NT2/D1 (cell line): ENCODE measurements at regions not wholly inside any gene's neighbourhood (a gene's known extent, or its start where the extent isn't known, plus 50 kb on each side); places are given as distances from the start of the nearest gene placed in this dataset.

Experiments
- SUZ12 ChIP-seq: IDR thresholded peaks from 2 replicates; pipeline ENCODE4 v1.6.1; 2011; ENCODE audit not compliant: insufficient read length, insufficient read depth; ENCODE audit errors: extremely low read depth
- YY1 ChIP-seq: IDR thresholded peaks from 2 replicates; pipeline ENCODE4 v1.6.1; 2011; ENCODE audit not compliant: insufficient read length, insufficient read depth
- ZNF274 ChIP-seq: IDR thresholded peaks from 2 replicates; pipeline ENCODE4 v1.6.1; 2011; ENCODE audit warnings: mild to moderate bottlenecking, low read depth, low read length

- no peak for TF ChIP-seq YY1
- no peak for TF ChIP-seq ZNF274
- no peak for TF ChIP-seq SUZ12
Observed at GRCh38 chr13:34004676-34005075, 186.7 kb downstream of the RFC3 start.
